Lung (tissue), 11 donors: ENCODE measurements at regions not wholly inside any gene's neighbourhood (a gene's known extent, or its start where the extent isn't known, plus 50 kb on each side); places are given as distances from the start of the nearest gene placed in this dataset.

Experiments
- ATAC-seq: fragments of 200-7000 bp; cut with Tn5 transposase; one replicate; pipeline ENCODE4 v1.9.1; 2020; ENCODE audit warnings: moderate number of reproducible peaks; ENCODE audit not compliant: insufficient read depth, low FRiP score
- DNase-seq, 3 donors: peaks; one replicate each; pipeline ENCODE4 v3.0.0-alpha.2; 2013 to 2017
- H3K27ac ChIP-seq, 2 donors: one replicate each; pipeline ENCODE4 v1.5.1; 2013; ENCODE audit warnings: mild to moderate bottlenecking in 2 of 2, moderate library complexity in 2 of 2, control low read depth in 1 of 2, inconsistent platforms in 1 of 2, low read depth in 1 of 2, low read length in 1 of 2
- H3K27me3 ChIP-seq, 3 donors: one replicate each; pipeline ENCODE4 v1.5.1; 2013; ENCODE audit warnings: low read length in 2 of 3; ENCODE audit not compliant: control insufficient read depth in 3 of 3, insufficient read depth in 3 of 3
- H3K36me3 ChIP-seq, 4 donors: one replicate each; pipeline ENCODE4 v1.5.1; 2013; ENCODE audit warnings: low read length in 4 of 4, mild to moderate bottlenecking in 1 of 4, moderate library complexity in 1 of 4; ENCODE audit not compliant: control insufficient read depth in 4 of 4, insufficient read depth in 4 of 4
- H3K4me1 ChIP-seq, 5 donors: one replicate each; pipeline ENCODE4 v1.5.1; 2013; ENCODE audit warnings: low read length in 5 of 5, mild to moderate bottlenecking in 2 of 5, moderate library complexity in 1 of 5; ENCODE audit not compliant: control insufficient read depth in 5 of 5, insufficient read depth in 5 of 5
- H3K4me3 ChIP-seq: one replicate; pipeline ENCODE4 v1.5.1; 2013; ENCODE audit warnings: mild to moderate bottlenecking, control low read depth, moderate library complexity
- H3K9ac ChIP-seq, 2 donors: one replicate each; pipeline ENCODE4 v1.5.1; 2013; ENCODE audit warnings: low read length in 2 of 2, control low read depth in 1 of 2; ENCODE audit not compliant: insufficient read depth in 1 of 2
- H3K9me3 ChIP-seq, 4 donors: one replicate each; pipeline ENCODE4 v1.5.1; 2013; ENCODE audit warnings: low read length in 3 of 4, mild to moderate bottlenecking in 1 of 4, moderate library complexity in 1 of 4; ENCODE audit not compliant: control insufficient read depth in 4 of 4, insufficient read depth in 3 of 4
- CTCF ChIP-seq: IDR thresholded peaks from 2 replicates; pipeline ENCODE4 v1.5.1; 2012; ENCODE audit warnings: mild to moderate bottlenecking; ENCODE audit errors: control extremely low read depth, extremely low read depth
- WGBS, 2 donors: extraction: QIAGEN DNeasy Blood & Tissue Kit; methylation state at CpG; one replicate each; pipeline ENCODE4 v1.1.7; 2013; 5-methylcytosine and 5-hydroxymethylcytosine counted together
- donor health status: control.
- donor health status: control.
- donor health status: Bipolar disorder and iron deficiency.
- donor health status: healthy.
- donor health status: DM: yes; HTN: yes; CAD: no.

- peak in 2 of 3 donors; percentile 71 to 84 for DNase-seq
Measured at GRCh38 chr13:61795580-61795979, 379.9 kb upstream of the PCDH20 start.

GRCh38 chr13:61779456-61779855 lies 363.8 kb upstream of the PCDH20 start:
- no peaks in the 10 kb centered on the region for H3K36me3 ChIP-seq
- no peak overlapping the region for H3K4me3 ChIP-seq
- no peak for ATAC-seq
- peaks cover 0 to 14% (median 8%) of the 10 kb centered on the region in 5 donors for H3K4me1 ChIP-seq
- 69 to 74% methylated on average over 3 of the region's 3 CpGs for WGBS, 2 donors
- no peaks in the 10 kb centered on the region for H3K9me3 ChIP-seq
- no peak overlapping the region for H3K27ac ChIP-seq
- no peak overlapping the region for H3K9ac ChIP-seq
- no peaks in the 10 kb centered on the region for H3K27me3 ChIP-seq
- no peak for DNase-seq
- TF ChIP-seq CTCF = no peak

More at GRCh38 chr13:61795580-61795979, 379.9 kb upstream of the PCDH20 start:
- TF ChIP-seq CTCF = no peak
- H3K9me3 ChIP-seq = no peaks in the 10 kb centered on the region
- H3K4me3 ChIP-seq = no peak overlapping the region
- peaks cover 0 to 7% (median 0%) of the 10 kb centered on the region in 5 donors for H3K4me1 ChIP-seq
- ATAC-seq = no peak
- no peak overlapping the region for H3K27ac ChIP-seq
- H3K36me3 ChIP-seq = no peaks in the 10 kb centered on the region
- WGBS, 2 donors = 55 to 74% methylated on average over 1 of the region's 1 CpG
- H3K9ac ChIP-seq = no peak overlapping the region
- H3K27me3 ChIP-seq = no peaks in the 10 kb centered on the region

- ATAC-seq (no peak), DNase-seq (no peak)
- Histone ChIP-seq H3K27me3 (no peaks in the 10 kb centered on the region), H3K4me3 (no peak overlapping the region), H3K9ac (no peak overlapping the region), H3K36me3 (no peaks in the 10 kb centered on the region), H3K4me1 (peaks cover 0 to 14% (median 8%) of the 10 kb centered on the region in 5 donors), H3K27ac (no peak overlapping the region), H3K9me3 (no peaks in the 10 kb centered on the region)
- TF ChIP-seq CTCF = no peak
- 58 to 75% methylated on average over 6 of the region's 6 CpGs for WGBS, 2 donors
Measured at GRCh38 chr13:61778531-61778930, 362.9 kb upstream of the PCDH20 start.

DNA sequence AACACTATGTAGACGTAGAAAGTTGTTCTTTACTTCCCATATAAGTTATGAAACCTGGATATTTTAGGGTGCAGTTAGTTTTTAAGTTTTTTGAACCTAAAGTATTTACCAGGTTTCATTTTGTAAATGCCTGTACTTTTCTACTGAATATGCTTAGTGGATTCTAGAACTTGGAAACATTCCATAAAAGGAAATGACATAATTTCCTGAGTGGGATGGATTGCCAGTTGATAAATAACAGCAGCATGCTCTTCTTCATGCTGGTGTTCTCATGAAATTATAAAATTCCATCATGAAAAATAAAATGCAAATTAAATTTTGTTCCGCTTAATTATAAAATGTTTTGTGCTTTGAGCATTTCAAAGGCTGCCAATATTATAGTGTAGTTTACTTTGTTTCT lies 362.2 kb upstream of the PCDH20 start:
- H3K27ac ChIP-seq = no peak overlapping the region

More for the DNA sequence above, 362.2 kb upstream of the PCDH20 start:
- H3K4me1 ChIP-seq = peaks cover 0 to 10% (median 8%) of the 10 kb centered on the region in 5 donors
- no peaks in the 10 kb centered on the region for H3K36me3 ChIP-seq
- peak in 2 of 3 donors; percentile 40 to 46 for DNase-seq
- TF ChIP-seq CTCF = no peak
- no peak overlapping the region for H3K9ac ChIP-seq
- 80% methylated on average over 2 of the region's 2 CpGs for WGBS, 2 donors
- H3K27me3 ChIP-seq = no peaks in the 10 kb centered on the region
- H3K4me3 ChIP-seq = no peak overlapping the region
- no peaks in the 10 kb centered on the region for H3K9me3 ChIP-seq
- ATAC-seq = no peak
